BE2C (cell line): ENCODE measurements at regions not wholly inside any gene's neighbourhood (a gene's known extent, or its start where the extent isn't known, plus 50 kb on each side); places are given as distances from the start of the nearest gene placed in this dataset.

Experiments
- DNase-seq: peaks from one replicate; pipeline ENCODE4 v3.0.0-alpha.2; 2020
- H3K27me3 ChIP-seq: fragments of 250-450 bp; sonication (Bioruptor Pico); 2 replicates; pipeline ENCODE4 v1.5.1; 2020; ENCODE audit warnings: mild to moderate bottlenecking
- H3K36me3 ChIP-seq: fragments of 250-450 bp; sonication (Bioruptor Pico); 2 replicates; pipeline ENCODE4 v1.5.1; 2020; ENCODE audit warnings: mild to moderate bottlenecking
- H3K4me1 ChIP-seq: fragments of 250-450 bp; sonication (Bioruptor Pico); 2 replicates; pipeline ENCODE4 v1.5.1; 2020
- H3K4me3 ChIP-seq: 2 replicates; pipeline ENCODE4 v1.5.1; 2011; ENCODE audit warnings: low read depth, low read length
- H3K9me3 ChIP-seq: fragments of 250-450 bp; sonication (Bioruptor Pico); 2 replicates; pipeline ENCODE4 v1.5.1; 2020
- TF ChIP-seq, protein P1 (sequence below): IDR thresholded peaks from 2 replicates; pipeline ENCODE4 v1.5.1; 2012; ENCODE audit warnings: mild to moderate bottlenecking, low read depth, low read length

DNA sequence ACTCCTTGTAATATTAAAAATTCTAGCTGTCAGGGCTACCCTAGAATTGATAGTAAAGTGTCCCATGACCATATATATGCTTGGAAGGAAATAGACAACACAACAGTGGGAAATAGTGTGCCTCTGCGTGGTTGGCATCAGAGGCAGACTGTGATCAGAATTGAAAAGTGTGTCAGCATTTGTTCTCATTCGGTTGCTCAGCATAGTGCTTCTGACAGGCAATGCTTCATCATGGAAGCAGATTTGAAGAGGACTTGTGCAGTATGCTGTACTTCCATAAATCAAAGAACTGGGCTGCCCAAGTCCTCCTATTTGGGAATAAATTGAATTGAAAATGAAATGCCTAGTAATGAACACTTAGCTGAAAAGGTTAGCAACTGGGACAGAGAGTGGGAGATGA, 435.7 kb downstream of the DIPK2A start:
- Histone ChIP-seq H3K4me3 (no peak overlapping the region), H3K4me1 (no peaks in the 10 kb centered on the region), H3K36me3 (no peaks in the 10 kb centered on the region), H3K9me3 (no peaks in the 10 kb centered on the region), H3K27me3 (no peaks in the 10 kb centered on the region)
- TF ChIP-seq, protein P1, sequence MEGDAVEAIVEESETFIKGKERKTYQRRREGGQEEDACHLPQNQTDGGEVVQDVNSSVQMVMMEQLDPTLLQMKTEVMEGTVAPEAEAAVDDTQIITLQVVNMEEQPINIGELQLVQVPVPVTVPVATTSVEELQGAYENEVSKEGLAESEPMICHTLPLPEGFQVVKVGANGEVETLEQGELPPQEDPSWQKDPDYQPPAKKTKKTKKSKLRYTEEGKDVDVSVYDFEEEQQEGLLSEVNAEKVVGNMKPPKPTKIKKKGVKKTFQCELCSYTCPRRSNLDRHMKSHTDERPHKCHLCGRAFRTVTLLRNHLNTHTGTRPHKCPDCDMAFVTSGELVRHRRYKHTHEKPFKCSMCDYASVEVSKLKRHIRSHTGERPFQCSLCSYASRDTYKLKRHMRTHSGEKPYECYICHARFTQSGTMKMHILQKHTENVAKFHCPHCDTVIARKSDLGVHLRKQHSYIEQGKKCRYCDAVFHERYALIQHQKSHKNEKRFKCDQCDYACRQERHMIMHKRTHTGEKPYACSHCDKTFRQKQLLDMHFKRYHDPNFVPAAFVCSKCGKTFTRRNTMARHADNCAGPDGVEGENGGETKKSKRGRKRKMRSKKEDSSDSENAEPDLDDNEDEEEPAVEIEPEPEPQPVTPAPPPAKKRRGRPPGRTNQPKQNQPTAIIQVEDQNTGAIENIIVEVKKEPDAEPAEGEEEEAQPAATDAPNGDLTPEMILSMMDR: no peak
- no peak for DNase-seq

DNA sequence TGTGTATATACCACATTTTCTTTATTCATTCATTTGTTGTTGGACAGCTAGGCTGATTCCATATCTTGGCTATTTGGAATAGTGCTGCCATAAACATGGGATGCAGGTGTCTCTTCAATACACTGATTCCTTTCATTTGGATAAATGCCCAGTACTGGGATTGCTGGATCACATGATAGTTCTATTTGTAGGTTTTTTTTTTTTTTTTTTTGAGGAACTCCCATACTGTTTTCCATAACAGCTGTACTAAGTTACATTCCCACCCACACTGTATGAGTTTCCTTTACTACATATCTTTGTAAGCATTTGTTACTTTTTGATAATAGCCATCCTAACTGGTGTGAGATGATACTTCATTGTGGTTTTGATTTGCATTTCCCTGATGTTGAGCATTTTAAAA, 437.7 kb downstream of the DIPK2A start:
- Histone ChIP-seq H3K4me3 (no peak overlapping the region), H3K27me3 (no peaks in the 10 kb centered on the region), H3K9me3 (no peaks in the 10 kb centered on the region), H3K36me3 (no peaks in the 10 kb centered on the region), H3K4me1 (no peaks in the 10 kb centered on the region)
- TF ChIP-seq, protein P1: no peak
- no peak for DNase-seq

DNA sequence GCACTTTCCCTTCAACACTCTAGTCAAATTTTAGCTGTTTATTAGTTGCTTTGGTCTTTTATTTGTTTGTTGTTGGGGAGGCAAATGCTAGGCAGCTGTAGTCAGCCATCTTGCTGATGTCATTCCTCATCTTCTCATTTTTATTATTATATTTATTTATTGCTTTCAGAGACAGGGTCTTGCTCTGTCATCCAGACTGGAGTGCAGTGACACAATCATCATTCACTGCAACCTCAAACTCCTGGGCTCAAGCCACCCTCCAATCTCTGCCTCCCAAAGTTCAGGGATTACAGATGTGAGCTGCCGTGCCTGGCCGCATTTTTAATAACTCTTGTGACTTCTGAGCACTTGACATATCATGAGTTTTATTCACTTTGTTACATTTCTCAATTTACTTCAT, 441.4 kb downstream of the DIPK2A start:
- TF ChIP-seq, protein P1: no peak
- Histone ChIP-seq H3K27me3 (no peaks in the 10 kb centered on the region), H3K4me3 (no peak overlapping the region), H3K9me3 (no peaks in the 10 kb centered on the region), H3K4me1 (no peaks in the 10 kb centered on the region), H3K36me3 (no peaks in the 10 kb centered on the region)
- DNase-seq: no peak

DNA sequence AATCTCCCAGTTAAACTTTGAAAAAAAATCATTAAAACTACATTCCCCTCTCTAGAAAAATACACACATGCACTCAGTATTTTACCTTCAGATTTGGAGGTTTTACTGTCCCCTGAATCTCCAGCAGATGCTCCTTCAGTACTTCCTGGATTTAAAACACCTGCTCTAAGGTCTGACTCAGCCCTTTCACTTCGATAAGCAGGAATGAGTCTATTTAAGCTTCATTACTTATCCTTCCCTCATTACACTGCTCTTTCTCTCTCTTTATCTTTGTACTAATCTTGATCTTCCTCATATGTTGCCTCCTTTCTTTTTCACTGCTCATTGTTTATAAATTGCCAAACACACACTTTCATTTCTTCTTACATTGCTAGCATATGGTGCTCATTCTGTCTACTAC, 443.9 kb downstream of the DIPK2A start:
- no peaks in the 10 kb centered on the region for H3K9me3 ChIP-seq
- H3K4me3 ChIP-seq: no peak overlapping the region
- no peaks in the 10 kb centered on the region for H3K36me3 ChIP-seq
- no peaks in the 10 kb centered on the region for H3K27me3 ChIP-seq
- no peak for DNase-seq
- TF ChIP-seq, protein P1: no peak
- H3K4me1 ChIP-seq: no peaks in the 10 kb centered on the region

DNA sequence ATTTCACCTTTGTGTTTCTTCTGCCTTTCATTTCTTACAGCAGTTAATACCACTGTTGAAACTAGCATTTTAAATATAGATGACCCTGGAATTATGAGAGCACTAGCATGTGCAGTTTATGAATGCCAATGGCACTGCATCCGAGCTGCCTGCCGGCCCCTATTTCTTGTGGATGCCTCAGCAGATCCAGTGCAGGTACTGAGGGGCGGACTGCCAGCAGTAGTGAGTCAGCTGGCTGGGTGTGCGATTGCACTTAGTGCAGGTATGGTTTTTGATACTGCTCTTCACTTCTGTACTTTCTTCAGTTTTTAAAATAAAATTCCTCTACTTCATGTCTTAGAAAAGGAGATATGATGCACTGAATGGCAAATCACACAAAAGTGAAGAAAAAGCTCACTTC, 453.0 kb downstream of the DIPK2A start:
- DNase-seq: no peak
- Histone ChIP-seq H3K4me3 (no peak overlapping the region), H3K9me3 (no peaks in the 10 kb centered on the region), H3K36me3 (no peaks in the 10 kb centered on the region), H3K4me1 (no peaks in the 10 kb centered on the region), H3K27me3 (no peaks in the 10 kb centered on the region)
- TF ChIP-seq, protein P1: no peak

DNA sequence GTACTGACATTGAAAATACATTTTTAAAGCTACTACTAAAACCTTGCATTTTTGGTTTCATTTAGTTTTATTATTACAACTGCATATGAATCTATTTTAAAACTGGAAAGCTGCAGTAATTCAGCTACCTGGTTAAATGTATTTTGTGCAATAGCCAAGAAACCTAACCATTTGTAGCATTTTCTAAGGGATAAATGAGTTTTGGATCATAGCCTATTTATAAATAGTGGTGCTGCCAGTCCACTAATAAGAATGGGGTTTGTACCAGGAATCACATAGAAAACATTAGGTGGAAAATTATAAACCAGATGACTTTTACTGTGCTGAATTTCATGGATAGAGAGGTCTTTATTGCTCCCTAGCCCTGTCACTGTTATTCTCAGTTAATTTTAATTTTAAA, 454.7 kb downstream of the DIPK2A start:
- no peaks in the 10 kb centered on the region for H3K27me3 ChIP-seq
- H3K9me3 ChIP-seq: no peaks in the 10 kb centered on the region
- no peak for DNase-seq
- no peaks in the 10 kb centered on the region for H3K36me3 ChIP-seq
- no peaks in the 10 kb centered on the region for H3K4me1 ChIP-seq
- no peak overlapping the region for H3K4me3 ChIP-seq
- TF ChIP-seq, protein P1: no peak
